ENCODE measurements at regions not wholly inside any gene's neighbourhood (a gene's known extent, or its start where the extent isn't known, plus 50 kb on each side); places are given as distances from the start of the nearest gene placed in this dataset.

DNA sequence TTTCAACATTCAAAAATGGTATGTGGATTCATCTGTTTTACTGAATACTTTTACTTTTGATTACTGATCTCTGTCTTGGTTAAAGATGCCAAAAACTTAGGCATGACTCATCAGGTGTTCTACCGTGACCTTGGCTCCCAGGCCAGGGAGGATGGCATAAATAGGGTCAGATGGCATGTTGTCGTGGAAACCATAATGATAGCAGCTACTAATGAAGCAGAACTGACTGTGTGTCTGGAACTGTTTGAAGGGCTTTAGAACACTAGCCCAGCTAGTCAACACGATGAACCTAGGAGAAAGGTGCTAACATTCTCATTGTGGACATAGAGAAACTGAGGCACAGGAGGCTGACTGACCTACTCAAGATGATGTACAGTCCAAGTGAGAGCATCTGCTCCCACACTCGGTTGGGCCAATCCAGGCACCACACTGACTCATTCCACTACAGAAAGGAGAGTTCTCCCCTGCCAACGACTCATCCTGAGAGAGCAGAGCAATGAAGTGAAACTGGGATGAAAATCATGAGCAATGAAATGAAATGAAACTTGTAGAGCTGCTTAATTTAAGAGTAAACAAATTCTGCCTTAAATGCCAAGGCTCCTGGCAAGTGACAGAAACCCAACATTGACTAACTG, 116.0 kb downstream of the TENT4A start:
- Histone ChIP-seq H3K27ac (ENCODE audit: low read depth, low read length, poor library complexity, severe bottlenecking) (no peak overlapping the region), H3K4me1 (ENCODE audit: insufficient read depth, low read length, severe bottlenecking) (no peaks in the 10 kb centered on the region), H3K9ac (ENCODE audit: low read length) (no peak overlapping the region), H3K36me3 (ENCODE audit: insufficient read depth, low read length) (no peaks in the 10 kb centered on the region), H3K4me3 (ENCODE audit: low read depth, low read length, poor library complexity, severe bottlenecking) (no peak overlapping the region), H3K79me2 (ENCODE audit: insufficient read depth, low read length) (no peaks in the 10 kb centered on the region), H3K27me3 (ENCODE audit: insufficient read depth, low read length) (no peaks in the 10 kb centered on the region), H4K20me1 (ENCODE audit: insufficient read depth, low read length) (no peaks in the 10 kb centered on the region), H3K4me2 (ENCODE audit: low read length) (no peak overlapping the region), H3K9me2 (ENCODE audit: low read depth, low read length) (no peaks in the 10 kb centered on the region), H3K9me3 (ENCODE audit: low read length) (no peaks in the 10 kb centered on the region), H3F3A (ENCODE audit: insufficient read depth, low read length) (no peaks in the 10 kb centered on the region), H2AFZ (ENCODE audit: low read length) (no peak overlapping the region)
- TF ChIP-seq, protein P1, sequence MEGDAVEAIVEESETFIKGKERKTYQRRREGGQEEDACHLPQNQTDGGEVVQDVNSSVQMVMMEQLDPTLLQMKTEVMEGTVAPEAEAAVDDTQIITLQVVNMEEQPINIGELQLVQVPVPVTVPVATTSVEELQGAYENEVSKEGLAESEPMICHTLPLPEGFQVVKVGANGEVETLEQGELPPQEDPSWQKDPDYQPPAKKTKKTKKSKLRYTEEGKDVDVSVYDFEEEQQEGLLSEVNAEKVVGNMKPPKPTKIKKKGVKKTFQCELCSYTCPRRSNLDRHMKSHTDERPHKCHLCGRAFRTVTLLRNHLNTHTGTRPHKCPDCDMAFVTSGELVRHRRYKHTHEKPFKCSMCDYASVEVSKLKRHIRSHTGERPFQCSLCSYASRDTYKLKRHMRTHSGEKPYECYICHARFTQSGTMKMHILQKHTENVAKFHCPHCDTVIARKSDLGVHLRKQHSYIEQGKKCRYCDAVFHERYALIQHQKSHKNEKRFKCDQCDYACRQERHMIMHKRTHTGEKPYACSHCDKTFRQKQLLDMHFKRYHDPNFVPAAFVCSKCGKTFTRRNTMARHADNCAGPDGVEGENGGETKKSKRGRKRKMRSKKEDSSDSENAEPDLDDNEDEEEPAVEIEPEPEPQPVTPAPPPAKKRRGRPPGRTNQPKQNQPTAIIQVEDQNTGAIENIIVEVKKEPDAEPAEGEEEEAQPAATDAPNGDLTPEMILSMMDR (IDR thresholded peaks at IDR 0.05; ENCODE audit: low read length): no peak
- TF ChIP-seq EZH2 (IDR thresholded peaks at IDR 0.05; ENCODE audit: borderline replicate concordance, low read length): no peak

DNA sequence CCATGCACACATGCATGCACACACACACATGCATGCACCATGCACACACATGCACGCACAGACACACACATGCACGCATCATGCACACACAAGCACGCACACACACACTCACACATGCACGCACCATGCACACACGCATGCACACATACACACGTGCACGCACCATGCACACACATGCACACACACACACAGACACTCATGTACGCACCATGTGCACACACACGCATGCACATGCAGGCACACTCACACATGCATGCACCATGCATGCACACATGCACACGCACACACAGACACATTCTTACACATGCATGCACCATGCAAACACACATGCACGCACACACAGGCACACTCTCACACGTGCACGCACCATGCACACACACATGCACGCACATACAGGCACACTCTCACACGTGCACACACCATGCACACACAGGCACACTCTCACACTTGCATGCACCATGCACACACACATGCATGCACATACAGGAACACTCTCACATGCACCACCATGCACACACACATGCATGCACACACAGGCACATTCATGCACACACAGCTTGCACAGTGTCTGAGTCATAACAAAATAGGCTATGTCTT, 117.5 kb downstream of the TENT4A start:
- Histone ChIP-seq H3K27me3 (ENCODE audit: insufficient read depth, low read length) (no peaks in the 10 kb centered on the region), H3F3A (ENCODE audit: insufficient read depth, low read length) (no peaks in the 10 kb centered on the region), H4K20me1 (ENCODE audit: insufficient read depth, low read length) (no peaks in the 10 kb centered on the region), H3K4me2 (ENCODE audit: low read length) (no peak overlapping the region), H2AFZ (ENCODE audit: low read length) (no peak overlapping the region), H3K4me3 (ENCODE audit: low read depth, low read length, poor library complexity, severe bottlenecking) (no peak overlapping the region), H3K9me2 (ENCODE audit: low read depth, low read length) (no peaks in the 10 kb centered on the region), H3K36me3 (ENCODE audit: insufficient read depth, low read length) (no peaks in the 10 kb centered on the region), H3K79me2 (ENCODE audit: insufficient read depth, low read length) (no peaks in the 10 kb centered on the region), H3K9me3 (ENCODE audit: low read length) (no peaks in the 10 kb centered on the region), H3K27ac (ENCODE audit: low read depth, low read length, poor library complexity, severe bottlenecking) (no peak overlapping the region), H3K4me1 (ENCODE audit: insufficient read depth, low read length, severe bottlenecking) (no peaks in the 10 kb centered on the region), H3K9ac (ENCODE audit: low read length) (no peak overlapping the region)
- TF ChIP-seq, protein P1 (IDR thresholded peaks at IDR 0.05; ENCODE audit: low read length): no peak
- TF ChIP-seq EZH2 (IDR thresholded peaks at IDR 0.05; ENCODE audit: borderline replicate concordance, low read length): no peak

DNA sequence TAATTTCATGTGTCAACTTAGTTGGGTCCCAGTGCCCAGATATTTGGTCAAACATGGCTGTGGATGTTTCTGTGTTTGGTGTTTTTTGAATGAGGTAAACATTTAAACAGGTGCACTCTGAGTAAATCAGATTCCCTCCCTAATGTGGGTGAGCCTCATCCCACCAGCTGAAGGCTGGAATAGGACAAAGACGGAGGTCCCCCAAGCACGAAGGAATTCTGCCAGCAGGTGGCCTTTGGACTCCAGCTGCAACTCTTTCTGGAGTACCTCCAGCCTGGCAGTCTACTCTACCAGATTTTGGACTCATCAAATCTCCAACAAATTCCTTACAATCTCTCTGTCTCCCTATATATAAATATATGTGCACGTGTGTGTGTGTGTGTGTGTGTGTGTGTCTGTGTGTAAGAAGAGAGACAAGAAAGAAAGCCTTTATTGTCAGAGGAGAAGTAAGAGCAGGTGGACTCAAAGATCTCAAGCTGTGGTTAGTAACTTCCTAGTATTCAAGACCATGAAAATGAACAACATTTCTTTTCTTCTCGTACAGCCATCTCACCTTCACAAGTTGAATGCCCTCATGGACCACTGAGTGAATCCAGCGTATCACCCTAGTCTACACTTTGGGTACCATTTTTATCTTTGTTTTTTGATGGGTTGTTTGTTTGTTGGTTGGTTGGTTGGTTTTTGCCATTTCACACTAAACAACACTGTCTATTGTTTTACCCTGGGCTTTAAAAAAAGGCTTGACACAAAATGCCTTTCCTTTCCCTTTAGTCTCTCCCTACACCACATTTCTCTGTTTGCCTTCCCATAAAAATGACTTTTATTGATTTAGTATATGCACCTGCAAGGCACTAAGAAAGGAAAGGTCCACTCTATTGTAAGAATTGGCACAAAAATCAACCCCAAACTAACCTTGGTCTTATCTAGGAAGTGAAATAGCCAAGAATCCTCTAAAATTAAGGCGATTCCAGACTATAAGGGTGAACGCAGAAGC, 118.7 kb downstream of the TENT4A start:
- H3K9me2 ChIP-seq (ENCODE audit: low read depth, low read length): no peaks in the 10 kb centered on the region
- no peaks in the 10 kb centered on the region for H3K36me3 ChIP-seq (ENCODE audit: insufficient read depth, low read length)
- H3K4me3 ChIP-seq (ENCODE audit: low read depth, low read length, poor library complexity, severe bottlenecking): no peak overlapping the region
- H3K27ac ChIP-seq (ENCODE audit: low read depth, low read length, poor library complexity, severe bottlenecking): no peak overlapping the region
- no peak overlapping the region for H3K4me2 ChIP-seq (ENCODE audit: low read length)
- no peaks in the 10 kb centered on the region for H3K4me1 ChIP-seq (ENCODE audit: insufficient read depth, low read length, severe bottlenecking)
- H3K9me3 ChIP-seq (ENCODE audit: low read length): no peaks in the 10 kb centered on the region
- no peak overlapping the region for H2AFZ ChIP-seq (ENCODE audit: low read length)
- H3K27me3 ChIP-seq (ENCODE audit: insufficient read depth, low read length): no peaks in the 10 kb centered on the region
- no peaks in the 10 kb centered on the region for H3F3A ChIP-seq (ENCODE audit: insufficient read depth, low read length)
- no peak overlapping the region for H3K9ac ChIP-seq (ENCODE audit: low read length)
- no peaks in the 10 kb centered on the region for H3K79me2 ChIP-seq (ENCODE audit: insufficient read depth, low read length)
- no peaks in the 10 kb centered on the region for H4K20me1 ChIP-seq (ENCODE audit: insufficient read depth, low read length)
- TF ChIP-seq, protein P1 (IDR thresholded peaks at IDR 0.05; ENCODE audit: low read length): no peak
- no peak for TF ChIP-seq EZH2 (IDR thresholded peaks at IDR 0.05; ENCODE audit: borderline replicate concordance, low read length)
